Astrocyte (in vitro differentiated cells and primary cell): ENCODE measurements at regions not wholly inside any gene's neighbourhood (a gene's known extent, or its start where the extent isn't known, plus 50 kb on each side); places are given as distances from the start of the nearest gene placed in this dataset.

ENCODE experiments used
- DNase-seq: peaks from one replicate; pipeline ENCODE4 v3.0.0-alpha.2; 2010; ENCODE audit warnings: low read depth
- FAIRE-seq: peaks from 2 replicates; lab custom pipeline; 2011; peaks lifted over from hg19 to GRCh38; lab: Jason Lieb, UNC
- H2AFZ ChIP-seq: 2 replicates; pipeline ENCODE4 v1.6.0; 2012; ENCODE audit warnings: low read depth, low read length, inconsistent platforms
- H3K27ac ChIP-seq: 2 replicates; pipeline ENCODE4 v1.5.1; 2011; ENCODE audit warnings: low read depth, low read length, inconsistent platforms
- H3K27me3 ChIP-seq: 2 replicates; pipeline ENCODE4 v1.6.0; 2011; ENCODE audit warnings: low read length, inconsistent platforms; ENCODE audit not compliant: insufficient read depth
- H3K36me3 ChIP-seq: 2 replicates; pipeline ENCODE4 v1.5.1; 2011; ENCODE audit warnings: low read length, inconsistent platforms; ENCODE audit not compliant: insufficient read depth
- H3K4me1 ChIP-seq: 2 replicates; pipeline ENCODE4 v1.5.1; 2011; ENCODE audit warnings: low read length, inconsistent platforms; ENCODE audit not compliant: insufficient read depth
- H3K4me2 ChIP-seq: 2 replicates; pipeline ENCODE4 v1.6.0; 2012; ENCODE audit warnings: low read length, inconsistent platforms
- H3K4me3 ChIP-seq: 2 replicates; pipeline ENCODE4 v1.5.1; 2011; ENCODE audit warnings: low read depth, mild to moderate bottlenecking, low read length, inconsistent platforms; ENCODE audit not compliant: insufficient read depth
- H3K79me2 ChIP-seq: 2 replicates; pipeline ENCODE4 v1.6.0; 2012; ENCODE audit warnings: mild to moderate bottlenecking, low read length, inconsistent platforms; ENCODE audit not compliant: insufficient read depth
- H3K9ac ChIP-seq: 2 replicates; pipeline ENCODE4 v1.6.0; 2012; ENCODE audit warnings: mild to moderate bottlenecking, low read length, inconsistent platforms
- H3K9me3 ChIP-seq: 2 replicates; pipeline ENCODE4 v1.5.1; 2012; ENCODE audit warnings: low read depth, mild to moderate bottlenecking, low read length, inconsistent platforms; ENCODE audit not compliant: insufficient read depth
- H4K20me1 ChIP-seq: 2 replicates; pipeline ENCODE4 v1.6.0; 2012; ENCODE audit warnings: low read length, inconsistent platforms; ENCODE audit not compliant: insufficient read depth
- H3K27ac Mint-ChIP-seq: one replicate; pipeline ENCODE4 v1.8.0; 2021; ENCODE audit warnings: mild to moderate bottlenecking, mixed read lengths; ENCODE audit not compliant: unreplicated experiment
- H3K27me3 Mint-ChIP-seq: one replicate; pipeline ENCODE4 v1.8.0; 2021; ENCODE audit warnings: low read depth, mixed read lengths; ENCODE audit not compliant: unreplicated experiment
- H3K36me3 Mint-ChIP-seq: one replicate; pipeline ENCODE4 v1.8.0; 2021; ENCODE audit warnings: low read depth, mixed read lengths; ENCODE audit not compliant: unreplicated experiment
- H3K4me1 Mint-ChIP-seq: one replicate; pipeline ENCODE4 v1.8.0; 2021; ENCODE audit warnings: low read depth, mixed read lengths; ENCODE audit not compliant: unreplicated experiment
- H3K4me3 Mint-ChIP-seq: one replicate; pipeline ENCODE4 v1.8.0; 2021; ENCODE audit warnings: mild to moderate bottlenecking, moderate library complexity, mixed read lengths; ENCODE audit not compliant: unreplicated experiment
- H3K9me3 Mint-ChIP-seq: one replicate; pipeline ENCODE4 v1.8.0; 2021; ENCODE audit warnings: mild to moderate bottlenecking, mixed read lengths; ENCODE audit not compliant: unreplicated experiment
- CTCF ChIP-seq: IDR thresholded peaks from 2 replicates; pipeline ENCODE4 v1.5.1; 2011; ENCODE audit warnings: low read depth, mild to moderate bottlenecking, inconsistent platforms, low read length, moderate library complexity; ENCODE audit not compliant: insufficient read depth
- EZH2 ChIP-seq: IDR thresholded peaks from 2 replicates; pipeline ENCODE4 v1.6.1; 2012; ENCODE audit warnings: mild to moderate bottlenecking, low read length, inconsistent platforms; ENCODE audit not compliant: insufficient read depth

- DNase-seq (peak; percentile 18), FAIRE-seq (no peak)
- Mint-ChIP-seq H3K27me3 (peaks cover 2% of the 10 kb centered on the region), H3K4me1 (peaks cover 5% of the 10 kb centered on the region), H3K27ac (no peak overlapping the region), H3K4me3 (no peak overlapping the region), H3K36me3 (no peaks in the 10 kb centered on the region), H3K9me3 (peaks cover 4% of the 10 kb centered on the region)
- no peak overlapping the region for H3K4me2 ChIP-seq
- no peak overlapping the region for H3K27ac ChIP-seq
- peak overlapping the region; percentile 22 for H2AFZ ChIP-seq
- TF ChIP-seq EZH2: no peak
- no peak for TF ChIP-seq CTCF
- H3K4me3 ChIP-seq: no peak overlapping the region
- no peaks in the 10 kb centered on the region for H3K79me2 ChIP-seq
- no peaks in the 10 kb centered on the region for H3K36me3 ChIP-seq
- H3K27me3 ChIP-seq: no peaks in the 10 kb centered on the region
- H3K9me3 ChIP-seq: no peaks in the 10 kb centered on the region
- H3K9ac ChIP-seq: no peak overlapping the region
- H4K20me1 ChIP-seq: no peaks in the 10 kb centered on the region
- H3K4me1 ChIP-seq: no peaks in the 10 kb centered on the region
Measured at GRCh38 chr20:7770578-7770977, 169.7 kb downstream of the HAO1 start.

- Mint-ChIP-seq H3K4me1 (peaks cover 5% of the 10 kb centered on the region), H3K4me3 (no peak overlapping the region), H3K27ac (peak overlapping the region; percentile 44), H3K27me3 (no peaks in the 10 kb centered on the region), H3K9me3 (peaks cover 16% of the 10 kb centered on the region), H3K36me3 (no peaks in the 10 kb centered on the region)
- no peaks in the 10 kb centered on the region for H3K4me1 ChIP-seq
- peak; percentile 81 for DNase-seq
- H2AFZ ChIP-seq: peak overlapping the region; percentile 32
- no peak overlapping the region for H3K4me3 ChIP-seq
- H3K9ac ChIP-seq: no peak overlapping the region
- H3K27me3 ChIP-seq: no peaks in the 10 kb centered on the region
- no peaks in the 10 kb centered on the region for H4K20me1 ChIP-seq
- H3K9me3 ChIP-seq: peaks cover 6% of the 10 kb centered on the region
- H3K36me3 ChIP-seq: no peaks in the 10 kb centered on the region
- no peaks in the 10 kb centered on the region for H3K79me2 ChIP-seq
- H3K4me2 ChIP-seq: no peak overlapping the region
- TF ChIP-seq CTCF: no peak
- no peak for TF ChIP-seq EZH2
- H3K27ac ChIP-seq: no peak overlapping the region
- no peak for FAIRE-seq
Measured at GRCh38 chr20:7772371-7772770, 167.9 kb downstream of the HAO1 start.

- Histone ChIP-seq H3K27me3 (no peaks in the 10 kb centered on the region), H3K4me3 (no peak overlapping the region), H3K27ac (no peak overlapping the region), H3K4me2 (no peak overlapping the region), H4K20me1 (no peaks in the 10 kb centered on the region), H2AFZ (no peak overlapping the region), H3K9ac (no peak overlapping the region), H3K9me3 (peaks cover 6% of the 10 kb centered on the region), H3K79me2 (no peaks in the 10 kb centered on the region), H3K4me1 (no peaks in the 10 kb centered on the region), H3K36me3 (no peaks in the 10 kb centered on the region)
- no peak for TF ChIP-seq CTCF
- TF ChIP-seq EZH2: no peak
- FAIRE-seq (no peak), DNase-seq (no peak)
- H3K27me3 Mint-ChIP-seq: no peaks in the 10 kb centered on the region
- no peak overlapping the region for H3K27ac Mint-ChIP-seq
- H3K4me3 Mint-ChIP-seq: no peak overlapping the region
- peaks cover 5% of the 10 kb centered on the region for H3K4me1 Mint-ChIP-seq
- peaks cover 17% of the 10 kb centered on the region for H3K9me3 Mint-ChIP-seq
- no peaks in the 10 kb centered on the region for H3K36me3 Mint-ChIP-seq
Measured at GRCh38 chr20:7773511-7773910, 166.7 kb downstream of the HAO1 start.
